Activated T-cell treated with anti-CD3 and anti-CD28 coated beads, Interleukin-2, amount 50 U/mL, for 48 hours (primary cell): ENCODE measurements at regions not wholly inside any gene's neighbourhood (a gene's known extent, or its start where the extent isn't known, plus 50 kb on each side); places are given as distances from the start of the nearest gene placed in this dataset.
"Not testable (repeated sequence)": the region's sequence is repeated elsewhere in the genome, so short reads cannot be mapped to it uniquely, and the experiment has no call there.

Source experiments
- DNase-seq, 2 experiments: peaks; one replicate each; pipeline ENCODE4 v3.0.0-alpha.2; 2020

GRCh38 chr20:47906348-47906660, 121.0 kb upstream of the SULF2 start:
- no peak for DNase-seq

GRCh38 chr20:47905628-47906347, 120.5 kb upstream of the SULF2 start:
- DNase-seq: no peak

- DNase-seq: not testable (repeated sequence)
Measured at GRCh38 chr20:47903009-47903408, 117.7 kb upstream of the SULF2 start.

- DNase-seq: not testable (repeated sequence)
Measured at GRCh38 chr20:47899313-47899712, 114.0 kb upstream of the SULF2 start.

GRCh38 chr20:47897461-47897860, 112.2 kb upstream of the SULF2 start:
- no peak for DNase-seq

GRCh38 chr20:47892681-47893080, 107.4 kb upstream of the SULF2 start:
- DNase-seq: not testable (repeated sequence)

- not testable (repeated sequence) for DNase-seq
Measured at GRCh38 chr20:47890708-47891107, 105.4 kb upstream of the SULF2 start.

GRCh38 chr20:47889751-47890150, 104.5 kb upstream of the SULF2 start:
- not testable (repeated sequence) for DNase-seq

- DNase-seq: no peak
Measured at GRCh38 chr20:47888351-47888750, 103.1 kb upstream of the SULF2 start.

- DNase-seq: no peak
Measured at GRCh38 chr20:47887477-47888080, 102.3 kb upstream of the SULF2 start.

GRCh38 chr20:47887064-47887463, 101.8 kb upstream of the SULF2 start:
- no peak for DNase-seq

- DNase-seq: no peak
Measured at GRCh38 chr20:47886454-47887041, 101.3 kb upstream of the SULF2 start.

GRCh38 chr20:47885909-47886453, 100.7 kb upstream of the SULF2 start:
- DNase-seq: no peak

GRCh38 chr20:47883940-47884339, 98.7 kb upstream of the SULF2 start:
- not testable (repeated sequence) for DNase-seq

GRCh38 chr20:47883186-47883585, 97.9 kb upstream of the SULF2 start:
- no peak for DNase-seq

- no peak for DNase-seq
Measured at GRCh38 chr20:47879771-47880170, 94.5 kb upstream of the SULF2 start.

GRCh38 chr20:47878601-47879027, 93.3 kb upstream of the SULF2 start:
- DNase-seq: no peak

- no peak for DNase-seq
Measured at GRCh38 chr20:47876311-47877088, 91.2 kb upstream of the SULF2 start.

GRCh38 chr20:47875297-47876025, 90.2 kb upstream of the SULF2 start:
- no peak for DNase-seq

GRCh38 chr20:47872341-47872740, 87.1 kb upstream of the SULF2 start:
- no peak for DNase-seq

GRCh38 chr20:47870475-47870874, 85.2 kb upstream of the SULF2 start:
- DNase-seq: no peak

- DNase-seq: no peak
Measured at GRCh38 chr20:47868744-47869143, 83.5 kb upstream of the SULF2 start.

GRCh38 chr20:47868236-47868635, 83.0 kb upstream of the SULF2 start:
- no peak for DNase-seq
